ENCODE measurements at regions not wholly inside any gene's neighbourhood (a gene's known extent, or its start where the extent isn't known, plus 50 kb on each side); places are given as distances from the start of the nearest gene placed in this dataset.

DNA sequence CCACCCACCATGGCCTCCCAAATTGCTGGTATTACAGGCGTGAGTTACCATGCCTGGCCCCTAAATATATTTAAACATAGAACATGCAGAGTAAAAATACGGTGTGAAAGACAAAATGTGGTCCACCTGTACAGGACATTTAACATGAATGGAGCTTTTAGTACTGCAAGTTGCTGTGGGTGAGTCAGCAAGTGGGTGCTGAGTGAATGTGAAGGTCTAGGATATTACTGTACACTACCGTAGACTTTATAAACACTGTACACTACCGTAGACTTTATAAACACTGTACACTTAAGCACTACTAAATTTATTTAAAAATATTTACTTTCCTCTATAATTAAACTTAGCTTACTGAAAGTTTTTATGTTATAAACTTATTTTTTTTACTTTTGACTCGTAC lies 317.8 kb downstream of the PRDM9 start:
- no peak for TF ChIP-seq EZH2 (IDR thresholded peaks at IDR 0.05; ENCODE audit: low read length)
- TF ChIP-seq, protein P1, sequence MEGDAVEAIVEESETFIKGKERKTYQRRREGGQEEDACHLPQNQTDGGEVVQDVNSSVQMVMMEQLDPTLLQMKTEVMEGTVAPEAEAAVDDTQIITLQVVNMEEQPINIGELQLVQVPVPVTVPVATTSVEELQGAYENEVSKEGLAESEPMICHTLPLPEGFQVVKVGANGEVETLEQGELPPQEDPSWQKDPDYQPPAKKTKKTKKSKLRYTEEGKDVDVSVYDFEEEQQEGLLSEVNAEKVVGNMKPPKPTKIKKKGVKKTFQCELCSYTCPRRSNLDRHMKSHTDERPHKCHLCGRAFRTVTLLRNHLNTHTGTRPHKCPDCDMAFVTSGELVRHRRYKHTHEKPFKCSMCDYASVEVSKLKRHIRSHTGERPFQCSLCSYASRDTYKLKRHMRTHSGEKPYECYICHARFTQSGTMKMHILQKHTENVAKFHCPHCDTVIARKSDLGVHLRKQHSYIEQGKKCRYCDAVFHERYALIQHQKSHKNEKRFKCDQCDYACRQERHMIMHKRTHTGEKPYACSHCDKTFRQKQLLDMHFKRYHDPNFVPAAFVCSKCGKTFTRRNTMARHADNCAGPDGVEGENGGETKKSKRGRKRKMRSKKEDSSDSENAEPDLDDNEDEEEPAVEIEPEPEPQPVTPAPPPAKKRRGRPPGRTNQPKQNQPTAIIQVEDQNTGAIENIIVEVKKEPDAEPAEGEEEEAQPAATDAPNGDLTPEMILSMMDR (optimal IDR thresholded peaks at IDR 0.05 in 1 of 3, IDR thresholded peaks at IDR 0.05 in 1 of 3, conservative IDR thresholded peaks at IDR 0.05 in 1 of 3; ENCODE audit: extremely low read depth in 1 of 3, insufficient read depth in 2 of 3, low read length in 3 of 3): no peak
- Histone ChIP-seq H3K79me2 (ENCODE audit: control insufficient read depth, insufficient read depth, low read length) (no peaks in the 10 kb centered on the region), H3K27ac (ENCODE audit: control insufficient read depth, insufficient read depth, low read length) (no peak overlapping the region), H3K4me2 (ENCODE audit: control insufficient read depth, extremely low read depth, insufficient read depth, low read depth, low read length) (no peak overlapping the region), H3K4me3 (ENCODE audit: control insufficient read depth in 2 of 3, extremely low read depth in 1 of 3, insufficient read depth in 2 of 3, low read depth in 1 of 3, low read length in 3 of 3) (no peak overlapping the region), H3K27me3 (ENCODE audit: control insufficient read depth, extremely low read depth, insufficient read depth, low read length) (no peaks in the 10 kb centered on the region), H3K9me3 (ENCODE audit: control insufficient read depth, low read depth, low read length) (no peaks in the 10 kb centered on the region), H3K4me1 (ENCODE audit: control insufficient read depth, extremely low read depth, insufficient read depth, low read length) (no peaks in the 10 kb centered on the region), H4K20me1 (ENCODE audit: control insufficient read depth, extremely low read depth, insufficient read depth, low read length) (no peaks in the 10 kb centered on the region), H2AFZ (ENCODE audit: control insufficient read depth, low read length) (no peak overlapping the region), H3K9me1 (ENCODE audit: control insufficient read depth, extremely low read depth, insufficient read depth, low read length) (no peaks in the 10 kb centered on the region), H3K9ac (ENCODE audit: control insufficient read depth, extremely low read depth, insufficient read depth, low read length) (no peak overlapping the region), H3K36me3 (ENCODE audit: control insufficient read depth in 2 of 2, extremely low read depth in 1 of 2, insufficient read depth in 2 of 2, low read length in 2 of 2) (no peaks in the 10 kb centered on the region)
- FAIRE-seq (no peak), DNase-seq (ENCODE audit: low read depth, low spot score) (no peak)
- dilution Hi-C loops (cut with MboI; ENCODE audit: extremely low pct_ligation_motif_present, low sequenced_read_pairs): no loop called here

GRCh38 chr5:23840083-23840482 lies 332.7 kb downstream of the PRDM9 start:
- Histone ChIP-seq H2AFZ (ENCODE audit: control insufficient read depth, low read length) (no peak overlapping the region), H3K9me1 (ENCODE audit: control insufficient read depth, extremely low read depth, insufficient read depth, low read length) (no peaks in the 10 kb centered on the region), H3K36me3 (ENCODE audit: control insufficient read depth in 2 of 2, extremely low read depth in 1 of 2, insufficient read depth in 2 of 2, low read length in 2 of 2) (no peaks in the 10 kb centered on the region), H3K27ac (ENCODE audit: control insufficient read depth, insufficient read depth, low read length) (no peak overlapping the region), H3K9ac (ENCODE audit: control insufficient read depth, extremely low read depth, insufficient read depth, low read length) (no peak overlapping the region), H3K79me2 (ENCODE audit: control insufficient read depth, insufficient read depth, low read length) (no peaks in the 10 kb centered on the region), H3K4me3 (ENCODE audit: control insufficient read depth in 2 of 3, extremely low read depth in 1 of 3, insufficient read depth in 2 of 3, low read depth in 1 of 3, low read length in 3 of 3) (no peak overlapping the region), H3K4me2 (ENCODE audit: control insufficient read depth, extremely low read depth, insufficient read depth, low read depth, low read length) (no peak overlapping the region), H3K27me3 (ENCODE audit: control insufficient read depth, extremely low read depth, insufficient read depth, low read length) (no peaks in the 10 kb centered on the region), H4K20me1 (ENCODE audit: control insufficient read depth, extremely low read depth, insufficient read depth, low read length) (no peaks in the 10 kb centered on the region), H3K9me3 (ENCODE audit: control insufficient read depth, low read depth, low read length) (no peaks in the 10 kb centered on the region), H3K4me1 (ENCODE audit: control insufficient read depth, extremely low read depth, insufficient read depth, low read length) (no peaks in the 10 kb centered on the region)
- FAIRE-seq: no peak
- DNase-seq (ENCODE audit: low read depth, low spot score): no peak
- dilution Hi-C loops (cut with MboI; ENCODE audit: extremely low pct_ligation_motif_present, low sequenced_read_pairs): no loop called here
- TF ChIP-seq, protein P1 (optimal IDR thresholded peaks at IDR 0.05 in 1 of 3, IDR thresholded peaks at IDR 0.05 in 1 of 3, conservative IDR thresholded peaks at IDR 0.05 in 1 of 3; ENCODE audit: extremely low read depth in 1 of 3, insufficient read depth in 2 of 3, low read length in 3 of 3): no peak
- no peak for TF ChIP-seq EZH2 (IDR thresholded peaks at IDR 0.05; ENCODE audit: low read length)
